Body of pancreas (tissue), 4 donors: ENCODE measurements at regions not wholly inside any gene's neighbourhood (a gene's known extent, or its start where the extent isn't known, plus 50 kb on each side); places are given as distances from the start of the nearest gene placed in this dataset.

Experiments used
- CTCF ChIP-seq, 7 experiments: fragments of 450-650 bp in 4 of 7; fragments of 200-600 bp in 3 of 7; sonication (generic) in 3 of 7; IDR thresholded peaks; one replicate each; pipeline ENCODE4 v1.5.1; 2016 to 2019; ENCODE audit warnings: antibody characterized with exemption in 7 of 7
- POLR2A ChIP-seq, 3 donors: fragments of 450-650 bp; IDR thresholded peaks; one replicate each; pipeline ENCODE4 v1.6.1; 2016; ENCODE audit warnings: antibody characterized with exemption in 3 of 3, mild to moderate bottlenecking in 2 of 3

DNA sequence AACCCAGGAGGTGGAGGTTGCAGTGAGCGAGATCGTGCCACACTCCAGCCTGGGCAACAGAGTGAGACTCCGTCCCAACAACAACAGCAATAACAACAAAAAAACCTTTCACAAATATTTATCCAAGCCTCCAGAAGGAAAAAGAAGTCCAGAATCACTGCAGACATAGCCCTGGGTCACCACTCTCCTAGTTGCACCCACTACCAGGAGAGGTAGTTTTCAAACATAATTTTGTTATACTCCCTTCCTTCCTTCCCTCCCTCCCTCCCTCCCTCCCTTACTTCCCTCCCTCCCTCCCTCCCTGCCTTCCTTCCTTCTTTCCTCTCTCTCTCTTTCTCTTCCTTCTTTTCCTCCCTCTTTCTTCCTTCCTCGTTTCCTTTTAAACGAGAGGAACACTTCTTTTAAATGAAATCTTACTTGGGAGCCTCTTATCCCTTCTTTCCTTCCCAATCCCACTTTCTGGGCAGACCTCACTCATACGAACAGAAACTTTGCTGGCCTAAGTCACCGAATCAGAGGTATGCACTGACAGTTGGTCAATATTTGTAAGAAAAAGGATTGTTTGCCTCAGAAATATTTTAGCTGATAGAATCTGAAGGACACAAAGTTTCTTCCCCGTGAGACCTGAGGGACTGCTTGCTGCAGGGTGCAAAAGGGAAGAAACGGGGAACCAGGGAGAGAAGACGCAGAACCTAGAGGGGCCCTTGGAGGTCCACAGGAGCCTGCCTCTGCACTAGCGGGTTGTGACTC, 88.1 kb upstream of the AGAP1 start:
- TF ChIP-seq CTCF (IDR thresholded peaks at IDR 0.05): no peak
- TF ChIP-seq POLR2A (IDR thresholded peaks at IDR 0.05): no peak
